ENCODE measurements at regions not wholly inside any gene's neighbourhood (a gene's known extent, or its start where the extent isn't known, plus 50 kb on each side); places are given as distances from the start of the nearest gene placed in this dataset.

- TF ChIP-seq POLR2A (IDR thresholded peaks at IDR 0.05) (no peak), CTCF (IDR thresholded peaks at IDR 0.05) (no peak), POLR2AphosphoS5 (IDR thresholded peaks at IDR 0.05) (no peak), EP300 (IDR thresholded peaks at IDR 0.05) (no peak)
Measured at GRCh38 chr4:45946699-45947098, 177.2 kb downstream of the GABRG1 start.
